ENCODE measurements at regions not wholly inside any gene's neighbourhood (a gene's known extent, or its start where the extent isn't known, plus 50 kb on each side); places are given as distances from the start of the nearest gene placed in this dataset.

DNA sequence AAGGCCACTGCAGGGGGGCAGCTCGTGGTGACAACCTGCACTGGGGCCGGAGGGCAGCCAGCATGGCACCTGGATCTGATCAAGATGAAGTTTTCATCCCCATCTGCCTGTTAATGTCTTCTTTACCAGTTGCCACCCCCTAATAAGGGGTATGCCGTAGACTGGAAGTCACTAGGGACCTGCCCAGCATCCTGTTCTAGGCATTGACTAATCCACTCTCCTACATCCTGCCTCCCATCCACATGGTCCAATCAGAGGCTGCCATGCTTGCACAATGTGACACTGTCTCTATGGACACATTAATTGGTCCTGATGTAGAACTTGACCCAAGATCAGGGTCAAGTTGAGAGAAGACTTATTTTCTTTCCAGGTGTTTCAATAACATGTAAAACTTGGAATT lies 95.1 kb upstream of the LCLAT1 start:
- TF ChIP-seq POLR2AphosphoS5 (IDR thresholded peaks at IDR 0.05; ENCODE audit: low read depth, low read length) (no peak), TAF1 (IDR thresholded peaks at IDR 0.05; ENCODE audit: borderline replicate concordance, low read depth, low read length) (no peak)

Data from GM12892 (cell line).